ENCODE measurements at regions not wholly inside any gene's neighbourhood (a gene's known extent, or its start where the extent isn't known, plus 50 kb on each side); places are given as distances from the start of the nearest gene placed in this dataset.
A peak's percentile ranks its signal among the peaks of the same experiment; 100 is the strongest.
"Not testable (repeated sequence)": the region's sequence is repeated elsewhere in the genome, so short reads cannot be mapped to it uniquely, and the experiment has no call there.

DNA sequence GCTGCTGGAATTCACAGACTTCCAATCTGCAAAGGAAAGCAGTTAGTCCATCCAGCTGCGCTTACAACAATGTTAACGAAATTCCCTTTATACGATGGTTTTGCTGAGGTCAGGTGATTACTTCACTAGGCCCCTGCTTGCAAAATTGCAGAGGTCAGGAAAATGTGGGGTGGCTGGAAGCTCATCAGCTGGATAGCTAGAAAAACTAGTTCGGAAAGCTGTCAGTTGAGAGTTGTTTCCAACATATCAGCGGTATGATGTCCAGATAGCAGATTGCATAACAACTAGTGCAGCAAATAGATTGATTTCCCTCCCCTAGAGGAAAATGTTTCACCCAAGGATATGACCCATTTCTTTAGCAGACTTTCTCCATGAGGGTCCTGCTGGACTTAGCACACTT lies 2021.1 kb upstream of the CELF4 start:
- Histone ChIP-seq H3K36me3 (ENCODE audit: control insufficient read depth in 2 of 2, extremely low read depth in 1 of 2, insufficient read depth in 1 of 2, low read length in 1 of 2) (no peaks in the 10 kb centered on the region), H3K27me3 (replicated peaks in 1 of 2; ENCODE audit: control insufficient read depth in 2 of 2, extremely low read depth in 1 of 2, insufficient read depth in 2 of 2, low read length in 1 of 2) (no peaks in the 10 kb centered on the region), H3K4me3 (ENCODE audit: control insufficient read depth in 1 of 2, extremely low read depth in 1 of 2, low read length in 1 of 2) (no peak overlapping the region), H3K27ac (ENCODE audit: low read length) (no peak overlapping the region), H3K4me1 (ENCODE audit: control insufficient read depth in 1 of 2, extremely low read depth in 1 of 2, insufficient read depth in 2 of 2, low read length in 2 of 2) (no peaks in the 10 kb centered on the region), H3K9me3 (no peaks in the 10 kb centered on the region)
- Mint-ChIP-seq H3K36me3 (no peaks in the 10 kb centered on the region), H3K4me3 (no peak overlapping the region), H3K27me3 (no peaks in the 10 kb centered on the region), H3K27ac (no peak overlapping the region), H3K9me3 (peaks cover 0 to 12% (median 4%) of the 10 kb centered on the region in 3 donors), H3K4me1 (no peaks in the 10 kb centered on the region)
- DNase-seq (no peak), ATAC-seq (replicated peaks in 1 of 4) (no peak)
- WGBS (ENCODE audit: insufficient coverage) = 98% methylated on average over 5 of the region's 5 CpGs
- ChIA-PET CTCF (no interaction called here), POLR2A (no interaction called here)

DNA sequence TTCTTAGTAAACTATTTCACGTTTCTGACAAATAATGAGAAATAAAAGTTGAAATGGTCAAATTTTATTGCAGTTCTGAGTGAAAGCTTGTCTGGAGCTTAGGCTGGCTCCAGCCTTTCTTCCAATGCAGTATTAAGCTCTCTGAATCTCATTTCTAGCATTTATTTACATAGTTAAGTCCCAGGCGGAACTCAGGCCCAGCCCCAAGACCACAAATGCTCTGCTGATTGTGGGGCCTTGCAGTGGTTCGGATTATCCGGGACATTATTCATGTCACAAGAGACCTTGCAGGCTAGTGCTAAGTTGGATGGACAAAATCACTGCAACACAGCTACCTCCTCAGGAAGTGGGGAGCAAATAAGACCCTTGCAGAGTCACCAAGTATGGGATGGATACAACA lies 2009.3 kb upstream of the CELF4 start:
- H3K9me3 ChIP-seq = no peaks in the 10 kb centered on the region
- H3K4me1 ChIP-seq (ENCODE audit: control insufficient read depth in 1 of 2, extremely low read depth in 1 of 2, insufficient read depth in 2 of 2, low read length in 2 of 2) = no peaks in the 10 kb centered on the region
- H3K27me3 Mint-ChIP-seq = no peaks in the 10 kb centered on the region
- H3K36me3 Mint-ChIP-seq = no peaks in the 10 kb centered on the region
- 100% methylated on average over 2 of the region's 4 CpGs for WGBS (ENCODE audit: insufficient coverage)
- H3K9me3 Mint-ChIP-seq = peaks cover 2 to 9% (median 4%) of the 10 kb centered on the region in 3 donors
- no peak overlapping the region for H3K27ac Mint-ChIP-seq
- POLR2A ChIA-PET = no interaction called here
- CTCF ChIA-PET = interaction anchor here in 1 of 2 donors (0.9 kb wide), 1 partner anchor 23 kb away, joined by 4 read pairs; no protein-coding TSS in a partner anchor
- H3K4me1 Mint-ChIP-seq = no peaks in the 10 kb centered on the region
- no peak overlapping the region for H3K4me3 Mint-ChIP-seq
- no peaks in the 10 kb centered on the region for H3K27me3 ChIP-seq (replicated peaks in 1 of 2; ENCODE audit: control insufficient read depth in 2 of 2, extremely low read depth in 1 of 2, insufficient read depth in 2 of 2, low read length in 1 of 2)
- no peak for DNase-seq
- H3K36me3 ChIP-seq (ENCODE audit: control insufficient read depth in 2 of 2, extremely low read depth in 1 of 2, insufficient read depth in 1 of 2, low read length in 1 of 2) = no peaks in the 10 kb centered on the region
- no peak overlapping the region for H3K4me3 ChIP-seq (ENCODE audit: control insufficient read depth in 1 of 2, extremely low read depth in 1 of 2, low read length in 1 of 2)
- no peak overlapping the region for H3K27ac ChIP-seq (ENCODE audit: low read length)
- no peak for ATAC-seq (replicated peaks in 1 of 4)

DNA sequence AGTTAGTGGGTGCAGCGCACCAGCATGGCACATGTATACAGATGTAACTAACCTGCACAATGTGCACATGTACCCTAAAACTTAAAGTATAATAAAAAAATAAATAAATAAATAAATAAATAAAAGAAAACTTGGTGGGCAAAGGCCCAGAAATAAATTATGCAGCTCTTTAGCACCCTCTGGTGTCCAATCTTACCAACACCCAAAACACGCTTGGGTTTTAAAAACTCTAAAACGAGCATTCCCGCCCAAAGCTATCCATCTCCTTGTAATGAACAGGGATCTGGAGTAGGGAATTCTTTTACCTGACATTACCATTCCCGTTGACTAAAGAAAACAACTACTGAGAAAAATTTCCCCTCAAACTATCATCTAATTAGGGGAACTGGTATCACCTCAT lies 2005.9 kb upstream of the CELF4 start:
- POLR2A ChIA-PET = no interaction called here
- ATAC-seq (replicated peaks in 1 of 4) = no peak
- Histone ChIP-seq H3K4me3 (ENCODE audit: control insufficient read depth in 1 of 2, extremely low read depth in 1 of 2, low read length in 1 of 2) (no peak overlapping the region), H3K4me1 (ENCODE audit: control insufficient read depth in 1 of 2, extremely low read depth in 1 of 2, insufficient read depth in 2 of 2, low read length in 2 of 2) (no peaks in the 10 kb centered on the region), H3K27me3 (replicated peaks in 1 of 2; ENCODE audit: control insufficient read depth in 2 of 2, extremely low read depth in 1 of 2, insufficient read depth in 2 of 2, low read length in 1 of 2) (no peaks in the 10 kb centered on the region), H3K36me3 (ENCODE audit: control insufficient read depth in 2 of 2, extremely low read depth in 1 of 2, insufficient read depth in 1 of 2, low read length in 1 of 2) (no peaks in the 10 kb centered on the region), H3K9me3 (no peaks in the 10 kb centered on the region), H3K27ac (ENCODE audit: low read length) (no peak overlapping the region)
- Mint-ChIP-seq H3K9me3 (peaks cover 2 to 7% (median 3%) of the 10 kb centered on the region in 3 donors), H3K27ac (no peak overlapping the region), H3K4me1 (no peaks in the 10 kb centered on the region), H3K36me3 (no peaks in the 10 kb centered on the region), H3K4me3 (no peak overlapping the region), H3K27me3 (no peaks in the 10 kb centered on the region)
- WGBS (ENCODE audit: insufficient coverage) = no CpG with 5 or more reads among the region's 5 CpGs
- CTCF ChIA-PET = interaction anchor here in 1 of 2 donors (1.0 kb wide), 1 partner anchor 11 kb away, joined by 4 read pairs; no protein-coding TSS in a partner anchor
- peak in 1 of 35 experiments; percentile 1 for DNase-seq

DNA sequence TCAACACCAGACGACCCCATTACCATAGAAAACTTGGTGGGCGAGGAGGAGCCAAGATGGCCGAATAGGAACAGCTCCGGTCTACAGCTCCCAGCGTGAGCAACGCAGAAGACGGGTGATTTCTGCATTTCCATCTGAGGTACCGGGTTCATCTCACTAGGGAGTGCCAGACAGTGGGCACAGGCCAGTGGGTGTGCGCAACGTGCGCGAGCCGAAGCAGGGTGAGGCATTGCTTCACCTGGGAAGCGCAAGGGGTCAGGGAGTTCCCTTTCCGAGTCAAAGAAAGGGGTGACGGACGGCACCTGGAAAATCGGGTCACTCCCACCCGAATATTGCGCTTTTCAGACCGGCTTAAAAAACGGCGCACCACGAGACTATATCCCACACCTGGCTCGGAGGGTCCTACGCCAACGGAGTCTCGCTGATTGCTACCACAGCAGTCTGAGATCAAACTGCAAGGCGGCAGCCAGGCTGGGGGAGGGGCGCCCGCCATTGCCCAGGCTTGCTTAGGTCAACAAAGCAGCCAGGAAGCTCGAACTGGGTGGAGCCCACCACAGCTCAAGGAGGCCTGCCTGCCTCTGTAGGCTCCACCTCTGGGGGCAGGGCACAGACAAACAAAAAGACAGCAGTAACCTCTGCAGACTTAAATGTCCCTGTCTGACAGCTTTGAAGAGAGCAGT lies 2000.1 kb upstream of the CELF4 start:
- DNase-seq; H3K4me3 ChIP-seq (ENCODE audit: control insufficient read depth in 1 of 2, extremely low read depth in 1 of 2, low read length in 1 of 2); ATAC-seq (replicated peaks in 1 of 4); H3K9me3 ChIP-seq; POLR2A ChIA-PET; CTCF ChIA-PET; H3K27ac ChIP-seq (ENCODE audit: low read length); H3K36me3 ChIP-seq (ENCODE audit: control insufficient read depth in 2 of 2, extremely low read depth in 1 of 2, insufficient read depth in 1 of 2, low read length in 1 of 2); H3K4me1 ChIP-seq (ENCODE audit: control insufficient read depth in 1 of 2, extremely low read depth in 1 of 2, insufficient read depth in 2 of 2, low read length in 2 of 2); H3K4me3 Mint-ChIP-seq; H3K36me3 Mint-ChIP-seq; H3K4me1 Mint-ChIP-seq; H3K27ac Mint-ChIP-seq; H3K27me3 ChIP-seq (replicated peaks in 1 of 2; ENCODE audit: control insufficient read depth in 2 of 2, extremely low read depth in 1 of 2, insufficient read depth in 2 of 2, low read length in 1 of 2); H3K27me3 Mint-ChIP-seq: not testable (repeated sequence)
- H3K9me3 Mint-ChIP-seq = peaks cover 0 to 11% (median 7%) of the 10 kb centered on the region in 3 donors
- WGBS (ENCODE audit: insufficient coverage) = no CpG with 5 or more reads among the region's 32 CpGs

DNA sequence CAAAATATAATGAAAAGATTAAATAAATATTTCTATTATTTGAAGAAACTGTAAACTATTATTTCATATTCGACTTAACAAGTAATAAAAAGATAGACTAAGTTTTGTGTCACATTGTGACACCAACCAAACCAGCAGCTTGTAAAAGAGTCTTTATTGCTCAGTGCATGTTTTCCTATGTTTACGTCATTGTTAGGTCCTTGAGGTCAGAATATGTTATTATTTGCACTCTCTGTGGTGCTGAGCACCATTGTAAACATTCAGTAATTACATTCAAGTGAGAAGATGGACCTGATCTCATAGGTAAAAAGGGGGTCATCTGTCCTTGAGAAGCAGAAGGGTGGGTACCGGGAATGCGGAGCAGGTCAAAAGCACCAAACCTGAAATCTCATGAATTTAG lies 1999.1 kb upstream of the CELF4 start:
- ChIA-PET CTCF (no interaction called here), POLR2A (no interaction called here)
- Histone ChIP-seq H3K4me1 (ENCODE audit: control insufficient read depth in 1 of 2, extremely low read depth in 1 of 2, insufficient read depth in 2 of 2, low read length in 2 of 2) (no peaks in the 10 kb centered on the region), H3K27me3 (replicated peaks in 1 of 2; ENCODE audit: control insufficient read depth in 2 of 2, extremely low read depth in 1 of 2, insufficient read depth in 2 of 2, low read length in 1 of 2) (no peaks in the 10 kb centered on the region), H3K9me3 (no peaks in the 10 kb centered on the region), H3K27ac (ENCODE audit: low read length) (no peak overlapping the region), H3K4me3 (ENCODE audit: control insufficient read depth in 1 of 2, extremely low read depth in 1 of 2, low read length in 1 of 2) (no peak overlapping the region), H3K36me3 (ENCODE audit: control insufficient read depth in 2 of 2, extremely low read depth in 1 of 2, insufficient read depth in 1 of 2, low read length in 1 of 2) (no peaks in the 10 kb centered on the region)
- 100% methylated on average over 2 of the region's 4 CpGs for WGBS (ENCODE audit: insufficient coverage)
- Mint-ChIP-seq H3K27me3 (no peaks in the 10 kb centered on the region), H3K9me3 (peaks cover 0 to 11% (median 11%) of the 10 kb centered on the region in 3 donors), H3K27ac (no peak overlapping the region), H3K4me1 (no peaks in the 10 kb centered on the region), H3K36me3 (no peaks in the 10 kb centered on the region), H3K4me3 (no peak overlapping the region)
- DNase-seq (no peak), ATAC-seq (replicated peaks in 1 of 4) (no peak)

DNA sequence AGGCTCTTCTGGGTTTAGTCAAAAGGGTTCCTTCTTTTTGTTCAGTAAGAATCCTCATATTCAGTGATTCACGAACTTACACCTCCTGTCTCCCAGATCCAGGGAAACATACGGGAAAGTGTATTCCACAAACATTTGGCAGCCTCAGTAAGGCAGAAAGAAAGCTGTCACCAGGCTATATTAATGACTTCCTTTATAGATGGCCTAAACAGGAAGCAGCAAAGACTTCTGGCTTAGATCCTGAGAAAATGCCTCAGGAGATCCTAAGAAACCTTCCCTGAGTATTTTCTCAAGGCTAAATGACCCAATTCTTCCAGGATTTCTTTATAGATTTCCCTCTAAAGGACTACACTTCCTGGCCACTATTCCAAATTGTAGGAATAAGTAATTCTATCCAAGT lies 1995.5 kb upstream of the CELF4 start:
- Mint-ChIP-seq H3K27ac (no peak overlapping the region), H3K36me3 (no peaks in the 10 kb centered on the region), H3K4me3 (no peak overlapping the region), H3K27me3 (no peaks in the 10 kb centered on the region), H3K4me1 (no peaks in the 10 kb centered on the region), H3K9me3 (peaks cover 0 to 12% (median 11%) of the 10 kb centered on the region in 3 donors)
- ATAC-seq (replicated peaks in 1 of 4) (no peak), DNase-seq (no peak)
- Histone ChIP-seq H3K4me3 (ENCODE audit: control insufficient read depth in 1 of 2, extremely low read depth in 1 of 2, low read length in 1 of 2) (no peak overlapping the region), H3K9me3 (no peaks in the 10 kb centered on the region), H3K27ac (ENCODE audit: low read length) (no peak overlapping the region), H3K27me3 (replicated peaks in 1 of 2; ENCODE audit: control insufficient read depth in 2 of 2, extremely low read depth in 1 of 2, insufficient read depth in 2 of 2, low read length in 1 of 2) (no peaks in the 10 kb centered on the region), H3K4me1 (ENCODE audit: control insufficient read depth in 1 of 2, extremely low read depth in 1 of 2, insufficient read depth in 2 of 2, low read length in 2 of 2) (no peaks in the 10 kb centered on the region), H3K36me3 (ENCODE audit: control insufficient read depth in 2 of 2, extremely low read depth in 1 of 2, insufficient read depth in 1 of 2, low read length in 1 of 2) (no peaks in the 10 kb centered on the region)
- POLR2A ChIA-PET = no interaction called here
- CTCF ChIA-PET = no interaction called here
- 17% methylated on average over 1 of the region's 2 CpGs for WGBS (ENCODE audit: insufficient coverage)

DNA sequence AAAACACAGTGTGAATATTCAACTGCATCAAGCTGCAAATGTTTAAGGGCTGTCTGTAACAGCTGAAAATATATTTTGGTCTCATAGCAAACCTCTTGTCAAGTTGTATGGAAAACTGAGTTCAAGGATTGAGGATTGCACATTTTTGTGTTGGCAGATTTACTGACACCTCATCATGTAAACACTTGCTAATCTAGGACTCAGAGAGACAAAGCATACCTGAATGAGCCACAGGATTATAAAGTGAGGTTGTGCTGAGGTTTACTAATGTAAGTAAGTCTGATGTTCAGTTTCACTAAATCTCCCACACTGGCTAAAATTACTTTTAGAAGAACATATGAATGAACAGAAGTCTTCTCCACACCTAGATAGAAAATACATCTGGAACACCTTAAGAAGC lies 1993.1 kb upstream of the CELF4 start:
- no peaks in the 10 kb centered on the region for H3K36me3 Mint-ChIP-seq
- no peaks in the 10 kb centered on the region for H3K4me1 Mint-ChIP-seq
- ATAC-seq (replicated peaks in 1 of 4) = no peak
- no peak overlapping the region for H3K27ac Mint-ChIP-seq
- ChIA-PET POLR2A (no interaction called here), CTCF (no interaction called here)
- no peak for DNase-seq
- Histone ChIP-seq H3K9me3 (no peaks in the 10 kb centered on the region), H3K27me3 (replicated peaks in 1 of 2; ENCODE audit: control insufficient read depth in 2 of 2, extremely low read depth in 1 of 2, insufficient read depth in 2 of 2, low read length in 1 of 2) (no peaks in the 10 kb centered on the region), H3K36me3 (ENCODE audit: control insufficient read depth in 2 of 2, extremely low read depth in 1 of 2, insufficient read depth in 1 of 2, low read length in 1 of 2) (no peaks in the 10 kb centered on the region), H3K4me3 (ENCODE audit: control insufficient read depth in 1 of 2, extremely low read depth in 1 of 2, low read length in 1 of 2) (no peak overlapping the region), H3K4me1 (ENCODE audit: control insufficient read depth in 1 of 2, extremely low read depth in 1 of 2, insufficient read depth in 2 of 2, low read length in 2 of 2) (no peaks in the 10 kb centered on the region), H3K27ac (ENCODE audit: low read length) (no peak overlapping the region)
- H3K9me3 Mint-ChIP-seq = peaks cover 2 to 6% (median 3%) of the 10 kb centered on the region in 3 donors
- H3K4me3 Mint-ChIP-seq = no peak overlapping the region
- H3K27me3 Mint-ChIP-seq = no peaks in the 10 kb centered on the region

All from T-cell (primary cell).